Rectal smooth muscle tissue (tissue), 1 donor: ENCODE measurements at regions not wholly inside any gene's neighbourhood (a gene's known extent, or its start where the extent isn't known, plus 50 kb on each side); places are given as distances from the start of the nearest gene placed in this dataset.

Experiments used
- H3K27ac ChIP-seq: one replicate; pipeline ENCODE4 v1.7.0; 2013; ENCODE audit warnings: low read depth, low read length, inconsistent platforms
- H3K27me3 ChIP-seq: one replicate; pipeline ENCODE4 v1.7.0; 2013; ENCODE audit warnings: low read length; ENCODE audit not compliant: control insufficient read depth, insufficient read depth
- H3K36me3 ChIP-seq: one replicate; pipeline ENCODE4 v1.7.0; 2013; ENCODE audit warnings: low read length; ENCODE audit not compliant: control insufficient read depth, insufficient read depth
- H3K4me1 ChIP-seq: one replicate; pipeline ENCODE4 v1.7.0; 2013; ENCODE audit warnings: low read length; ENCODE audit not compliant: control insufficient read depth, insufficient read depth
- H3K4me3 ChIP-seq: one replicate; pipeline ENCODE4 v1.7.0; 2013; ENCODE audit warnings: low read length
- H3K9ac ChIP-seq: one replicate; pipeline ENCODE4 v1.7.0; 2013; ENCODE audit warnings: low read length

DNA sequence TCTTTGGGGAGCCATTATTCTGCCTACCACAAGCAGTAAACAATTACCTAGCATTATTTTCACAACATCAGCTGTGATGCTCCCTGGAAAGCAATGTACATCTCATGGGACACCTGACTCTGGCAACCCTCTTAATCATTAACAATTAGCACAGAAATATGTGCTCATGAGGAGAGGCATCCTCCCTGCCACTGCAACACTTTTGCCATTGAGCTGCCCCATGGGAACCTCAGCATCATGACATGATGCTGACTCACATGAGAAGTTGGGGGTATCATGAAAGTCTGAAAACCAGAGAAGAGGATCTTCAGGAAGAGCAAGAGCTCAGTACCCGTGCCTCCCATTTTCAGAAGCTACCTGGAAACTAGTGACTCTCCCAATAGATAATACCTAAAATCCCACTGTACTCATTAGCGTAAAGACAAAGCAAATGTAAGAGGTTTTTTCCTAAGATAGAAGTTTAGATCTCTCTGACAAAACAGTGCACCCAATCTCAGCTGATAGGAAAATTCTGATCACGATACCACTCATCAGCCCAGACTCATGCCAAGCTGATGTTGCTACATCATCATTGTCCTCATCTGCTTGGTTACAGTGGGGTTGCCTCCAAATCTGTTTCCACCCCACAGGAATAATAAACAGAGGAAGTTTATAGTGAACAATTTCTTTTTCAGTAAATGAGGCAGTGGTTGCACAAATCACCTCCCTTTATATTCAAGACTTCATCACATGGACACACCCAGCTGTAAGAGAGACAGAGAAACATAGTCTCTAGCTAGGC is 244.5 kb downstream of the NR2F1-AS1 start:
- Histone ChIP-seq H3K36me3 (no peaks in the 10 kb centered on the region), H3K9ac (no peak overlapping the region), H3K27me3 (no peaks in the 10 kb centered on the region), H3K27ac (no peak overlapping the region), H3K4me3 (no peak overlapping the region), H3K4me1 (no peaks in the 10 kb centered on the region)

- no peaks in the 10 kb centered on the region for H3K4me1 ChIP-seq
Measured at GRCh38 chr5:93331863-93332262, 249.2 kb downstream of the NR2F1-AS1 start.

DNA sequence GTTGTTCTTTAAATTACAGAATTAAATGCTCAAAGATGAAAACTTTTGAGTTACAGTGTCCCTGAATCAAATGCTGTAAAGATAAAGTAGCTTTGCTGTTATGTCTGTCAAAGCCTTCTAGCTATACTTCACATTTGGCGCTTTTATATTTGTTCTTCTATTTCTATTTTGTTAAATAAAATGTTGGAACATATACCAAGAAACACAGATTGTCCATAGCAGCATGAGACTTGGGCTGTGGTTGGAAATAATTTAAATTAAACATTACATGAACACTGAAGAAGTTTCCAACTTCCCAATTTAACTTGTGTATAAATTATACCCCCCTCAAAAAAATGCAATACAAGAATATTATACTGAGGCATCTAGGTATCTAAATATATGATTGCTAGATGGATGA is 249.8 kb downstream of the NR2F1-AS1 start:
- H3K27ac ChIP-seq = no peak overlapping the region
- no peak overlapping the region for H3K4me3 ChIP-seq
- H3K9ac ChIP-seq = no peak overlapping the region
- no peaks in the 10 kb centered on the region for H3K4me1 ChIP-seq
- no peaks in the 10 kb centered on the region for H3K36me3 ChIP-seq
- H3K27me3 ChIP-seq = no peaks in the 10 kb centered on the region

More at GRCh38 chr5:93331863-93332262, 249.2 kb downstream of the NR2F1-AS1 start:
- no peak overlapping the region for H3K9ac ChIP-seq
- no peak overlapping the region for H3K4me3 ChIP-seq
- no peaks in the 10 kb centered on the region for H3K36me3 ChIP-seq
- H3K27ac ChIP-seq = no peak overlapping the region
- no peaks in the 10 kb centered on the region for H3K27me3 ChIP-seq

DNA sequence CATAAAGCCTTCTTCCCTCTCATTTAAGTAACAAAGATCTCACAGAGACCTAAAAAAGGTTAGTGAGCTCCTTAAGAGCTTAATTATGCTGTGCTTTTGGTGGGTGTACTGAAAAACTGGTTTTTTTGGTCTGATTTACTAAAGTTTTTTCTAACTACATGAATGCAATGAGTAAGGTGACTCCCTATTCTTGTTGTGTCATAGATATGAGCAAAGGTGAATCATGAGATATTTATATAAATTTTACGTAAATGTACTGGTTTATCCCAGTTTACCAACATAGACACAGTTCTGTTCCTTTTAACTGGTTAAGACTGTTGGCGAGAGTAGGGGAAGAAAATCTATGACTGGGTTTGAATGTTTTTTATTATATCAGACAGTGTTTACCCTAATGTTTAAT is 250.5 kb downstream of the NR2F1-AS1 start:
- Histone ChIP-seq H3K27ac (no peak overlapping the region), H3K9ac (no peak overlapping the region), H3K36me3 (no peaks in the 10 kb centered on the region), H3K4me1 (no peaks in the 10 kb centered on the region), H3K4me3 (no peak overlapping the region), H3K27me3 (no peaks in the 10 kb centered on the region)

- Histone ChIP-seq H3K4me3 (no peak overlapping the region), H3K27ac (no peak overlapping the region), H3K9ac (no peak overlapping the region), H3K27me3 (no peaks in the 10 kb centered on the region), H3K36me3 (no peaks in the 10 kb centered on the region), H3K4me1 (no peaks in the 10 kb centered on the region)
Measured at GRCh38 chr5:93329756-93330155, 251.3 kb downstream of the NR2F1-AS1 start.

DNA sequence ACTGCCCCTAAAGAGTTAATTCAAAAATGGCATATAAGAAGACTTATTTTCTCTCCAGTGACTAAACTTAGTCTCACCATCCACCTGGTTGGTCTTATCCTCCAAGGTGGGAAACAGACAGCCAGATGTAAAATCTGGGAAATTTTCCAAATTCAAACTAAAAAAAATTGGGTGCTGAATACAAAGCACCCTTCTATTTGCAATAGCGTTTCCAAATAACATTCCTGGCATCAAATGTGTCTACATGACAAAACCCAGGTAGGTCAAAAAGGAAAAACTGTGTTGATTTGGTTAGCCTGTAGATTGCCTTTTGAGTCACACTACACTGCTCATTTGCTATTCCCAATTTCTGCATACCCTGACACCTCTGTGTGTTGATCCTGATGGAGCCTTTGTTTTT is 252.2 kb downstream of the NR2F1-AS1 start:
- Histone ChIP-seq H3K9ac (no peak overlapping the region), H3K27me3 (no peaks in the 10 kb centered on the region), H3K36me3 (no peaks in the 10 kb centered on the region), H3K4me1 (no peaks in the 10 kb centered on the region), H3K4me3 (no peak overlapping the region), H3K27ac (no peak overlapping the region)

DNA sequence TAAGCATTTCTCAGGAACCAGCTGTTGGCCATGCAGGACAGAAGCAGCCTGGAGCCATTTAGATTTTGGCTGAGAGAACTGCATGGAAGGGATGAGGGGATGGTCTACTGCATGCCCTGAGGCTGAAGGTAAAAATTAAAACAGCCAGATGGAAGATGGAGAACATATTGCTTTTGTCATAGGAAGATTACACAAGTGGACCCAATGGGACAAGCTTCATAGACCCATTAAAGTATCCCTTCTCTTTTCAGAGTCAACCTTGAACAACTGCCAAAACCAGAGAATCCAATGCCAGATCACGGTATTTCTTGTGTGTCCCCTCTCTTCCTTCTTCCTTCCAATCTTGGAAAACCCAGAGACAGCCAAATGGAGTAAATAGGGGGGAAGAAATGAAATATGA is 253.4 kb downstream of the NR2F1-AS1 start:
- no peaks in the 10 kb centered on the region for H3K27me3 ChIP-seq
- no peaks in the 10 kb centered on the region for H3K36me3 ChIP-seq
- no peak overlapping the region for H3K27ac ChIP-seq
- no peaks in the 10 kb centered on the region for H3K4me1 ChIP-seq
- no peak overlapping the region for H3K4me3 ChIP-seq
- H3K9ac ChIP-seq = no peak overlapping the region

- Histone ChIP-seq H3K4me3 (no peak overlapping the region), H3K9ac (no peak overlapping the region), H3K4me1 (no peaks in the 10 kb centered on the region), H3K36me3 (no peaks in the 10 kb centered on the region), H3K27me3 (no peaks in the 10 kb centered on the region), H3K27ac (no peak overlapping the region)
Measured at GRCh38 chr5:93325946-93326345, 255.1 kb downstream of the NR2F1-AS1 start.

- Histone ChIP-seq H3K9ac (no peak overlapping the region), H3K27ac (no peak overlapping the region), H3K27me3 (no peaks in the 10 kb centered on the region), H3K4me1 (no peaks in the 10 kb centered on the region), H3K4me3 (no peak overlapping the region), H3K36me3 (no peaks in the 10 kb centered on the region)
Measured at GRCh38 chr5:93322974-93323860, 257.8 kb downstream of the NR2F1-AS1 start.

GRCh38 chr5:93320920-93321445 is 260.0 kb downstream of the NR2F1-AS1 start:
- Histone ChIP-seq H3K36me3 (no peaks in the 10 kb centered on the region), H3K4me1 (no peaks in the 10 kb centered on the region), H3K27ac (no peak overlapping the region), H3K27me3 (no peaks in the 10 kb centered on the region), H3K4me3 (no peak overlapping the region), H3K9ac (no peak overlapping the region)

- H3K27ac ChIP-seq = no peak overlapping the region
- H3K27me3 ChIP-seq = no peaks in the 10 kb centered on the region
- no peaks in the 10 kb centered on the region for H3K36me3 ChIP-seq
- H3K4me1 ChIP-seq = no peaks in the 10 kb centered on the region
- H3K9ac ChIP-seq = no peak overlapping the region
- H3K4me3 ChIP-seq = no peak overlapping the region
Measured at GRCh38 chr5:93313672-93314071, 267.3 kb downstream of the NR2F1-AS1 start.

DNA sequence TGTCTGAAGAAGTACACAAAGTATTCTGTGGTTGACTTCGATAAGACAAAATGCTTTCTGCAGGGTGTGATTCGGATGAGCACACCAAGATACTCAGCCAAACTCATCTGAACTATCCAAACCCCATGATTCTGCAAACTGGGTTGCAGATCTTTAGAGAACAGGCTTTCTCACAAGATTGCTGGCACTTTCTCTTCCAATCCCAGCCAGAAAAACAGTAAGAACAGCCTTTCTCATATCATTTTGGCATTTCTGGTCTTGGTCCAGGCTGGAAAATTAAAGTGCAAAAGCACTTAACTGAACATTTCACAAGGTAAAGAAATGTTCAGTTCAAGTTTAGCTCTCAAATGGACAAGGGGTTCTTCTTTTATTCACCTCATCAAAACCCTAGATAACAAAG is 269.1 kb downstream of the NR2F1-AS1 start:
- H3K27ac ChIP-seq = no peak overlapping the region
- no peaks in the 10 kb centered on the region for H3K27me3 ChIP-seq
- no peak overlapping the region for H3K9ac ChIP-seq
- H3K36me3 ChIP-seq = no peaks in the 10 kb centered on the region
- no peak overlapping the region for H3K4me3 ChIP-seq
- H3K4me1 ChIP-seq = no peaks in the 10 kb centered on the region
